AG04450 (cell line): ENCODE measurements at regions not wholly inside any gene's neighbourhood (a gene's known extent, or its start where the extent isn't known, plus 50 kb on each side); places are given as distances from the start of the nearest gene placed in this dataset.

Experiments used
- CTCF ChIA-PET: fragments of 300-600, 350-600 bp; formaldehyde crosslinking; extraction: SDS; loops from one replicate; lab custom pipeline; 2022; ENCODE audit warnings: antibody characterized with exemption, inconsistent platforms; lab: Charles Lee
- POLR2A ChIA-PET: fragments of 350-600 bp; formaldehyde crosslinking; extraction: SDS; loops from one replicate; lab custom pipeline; 2021; ENCODE audit warnings: antibody characterized with exemption, inconsistent platforms; lab: Yijun Ruan, JAX
- DNase-seq: peaks from one replicate; pipeline ENCODE4 v3.0.0-alpha.2; 2011; ENCODE audit warnings: low read depth, low spot score
- H3K27ac ChIP-seq: one replicate; pipeline ENCODE4 v1.5.1; 2012; ENCODE audit warnings: low read depth, low read length, control low read depth
- H3K27me3 ChIP-seq: one replicate; pipeline ENCODE4 v1.6.0; 2012; ENCODE audit warnings: low read length; ENCODE audit not compliant: control insufficient read depth, insufficient read depth
- H3K4me3 ChIP-seq: 2 replicates; pipeline ENCODE4 v1.5.1; 2011; ENCODE audit warnings: mild to moderate bottlenecking, low read depth, low read length, control low read depth
- H3K9me3 ChIP-seq: 2 replicates; pipeline ENCODE4 v1.5.1; 2012; ENCODE audit warnings: low read length; ENCODE audit not compliant: control insufficient read depth, insufficient read depth
- TF ChIP-seq, protein P1 (sequence below): IDR thresholded peaks from 2 replicates; pipeline ENCODE4 v1.5.1; 2011; ENCODE audit warnings: low read depth, low read length, control low read depth, inconsistent platforms

DNA sequence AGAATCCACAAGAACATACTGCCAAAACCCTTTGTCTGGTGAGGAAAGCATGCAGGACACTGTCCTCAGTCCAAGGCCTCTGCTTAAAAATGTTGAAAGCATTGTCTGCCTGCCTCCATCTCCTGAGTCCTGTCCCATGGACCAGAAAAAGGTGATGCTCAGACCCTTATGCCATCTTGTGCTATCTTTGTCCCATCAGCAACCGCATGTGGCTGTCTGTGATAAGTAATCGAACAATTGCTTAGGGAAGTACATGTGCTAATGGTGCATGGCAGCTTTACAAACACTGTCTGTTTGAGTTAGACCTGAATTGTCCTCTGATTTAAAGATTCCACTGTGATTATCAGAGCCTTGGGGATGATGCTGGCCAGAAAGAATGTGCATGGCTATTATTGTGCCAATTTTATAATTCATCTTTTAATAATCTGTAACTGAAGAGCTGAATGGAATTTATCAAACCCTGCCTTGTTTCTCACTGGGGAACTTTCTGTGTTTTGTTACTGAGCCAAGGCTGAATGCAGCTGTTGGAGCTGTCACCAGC lies 177.5 kb downstream of the DACT1 start:
- ChIA-PET POLR2A (no interaction called here), CTCF (interaction anchor here (0.9 kb wide), 1 partner anchor 12 kb away, joined by 4 read pairs; no protein-coding TSS in a partner anchor)
- TF ChIP-seq, protein P1, sequence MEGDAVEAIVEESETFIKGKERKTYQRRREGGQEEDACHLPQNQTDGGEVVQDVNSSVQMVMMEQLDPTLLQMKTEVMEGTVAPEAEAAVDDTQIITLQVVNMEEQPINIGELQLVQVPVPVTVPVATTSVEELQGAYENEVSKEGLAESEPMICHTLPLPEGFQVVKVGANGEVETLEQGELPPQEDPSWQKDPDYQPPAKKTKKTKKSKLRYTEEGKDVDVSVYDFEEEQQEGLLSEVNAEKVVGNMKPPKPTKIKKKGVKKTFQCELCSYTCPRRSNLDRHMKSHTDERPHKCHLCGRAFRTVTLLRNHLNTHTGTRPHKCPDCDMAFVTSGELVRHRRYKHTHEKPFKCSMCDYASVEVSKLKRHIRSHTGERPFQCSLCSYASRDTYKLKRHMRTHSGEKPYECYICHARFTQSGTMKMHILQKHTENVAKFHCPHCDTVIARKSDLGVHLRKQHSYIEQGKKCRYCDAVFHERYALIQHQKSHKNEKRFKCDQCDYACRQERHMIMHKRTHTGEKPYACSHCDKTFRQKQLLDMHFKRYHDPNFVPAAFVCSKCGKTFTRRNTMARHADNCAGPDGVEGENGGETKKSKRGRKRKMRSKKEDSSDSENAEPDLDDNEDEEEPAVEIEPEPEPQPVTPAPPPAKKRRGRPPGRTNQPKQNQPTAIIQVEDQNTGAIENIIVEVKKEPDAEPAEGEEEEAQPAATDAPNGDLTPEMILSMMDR: no peak
- Histone ChIP-seq H3K27me3 (no peaks in the 10 kb centered on the region), H3K4me3 (no peak overlapping the region), H3K27ac (no peak overlapping the region), H3K9me3 (no peaks in the 10 kb centered on the region)
- no peak for DNase-seq

DNA sequence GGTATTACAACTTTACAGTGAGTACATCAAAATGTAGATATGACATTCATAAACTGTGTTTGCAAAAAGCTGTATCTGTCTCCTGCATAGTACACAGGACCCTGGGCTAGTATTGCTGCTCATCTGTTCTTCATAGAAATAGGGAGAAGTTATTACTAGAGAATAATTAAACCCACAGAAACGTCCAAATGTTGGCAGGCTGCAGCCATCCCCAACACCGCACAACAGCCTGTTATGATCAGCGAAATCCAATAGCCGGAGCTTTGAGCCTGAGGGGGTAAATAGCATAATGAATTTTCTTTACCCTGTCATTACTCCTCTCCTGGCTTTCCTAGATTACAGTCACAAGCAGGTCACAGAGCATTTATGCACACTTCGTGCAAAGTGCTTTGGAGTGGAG lies 178.0 kb downstream of the DACT1 start:
- ChIA-PET CTCF (interaction anchor here (0.9 kb wide), 1 partner anchor 11 kb away, joined by 4 read pairs; no protein-coding TSS in a partner anchor), POLR2A (no interaction called here)
- no peaks in the 10 kb centered on the region for H3K9me3 ChIP-seq
- DNase-seq: no peak
- H3K4me3 ChIP-seq: no peak overlapping the region
- TF ChIP-seq, protein P1: no peak
- H3K27ac ChIP-seq: no peak overlapping the region
- no peaks in the 10 kb centered on the region for H3K27me3 ChIP-seq

DNA sequence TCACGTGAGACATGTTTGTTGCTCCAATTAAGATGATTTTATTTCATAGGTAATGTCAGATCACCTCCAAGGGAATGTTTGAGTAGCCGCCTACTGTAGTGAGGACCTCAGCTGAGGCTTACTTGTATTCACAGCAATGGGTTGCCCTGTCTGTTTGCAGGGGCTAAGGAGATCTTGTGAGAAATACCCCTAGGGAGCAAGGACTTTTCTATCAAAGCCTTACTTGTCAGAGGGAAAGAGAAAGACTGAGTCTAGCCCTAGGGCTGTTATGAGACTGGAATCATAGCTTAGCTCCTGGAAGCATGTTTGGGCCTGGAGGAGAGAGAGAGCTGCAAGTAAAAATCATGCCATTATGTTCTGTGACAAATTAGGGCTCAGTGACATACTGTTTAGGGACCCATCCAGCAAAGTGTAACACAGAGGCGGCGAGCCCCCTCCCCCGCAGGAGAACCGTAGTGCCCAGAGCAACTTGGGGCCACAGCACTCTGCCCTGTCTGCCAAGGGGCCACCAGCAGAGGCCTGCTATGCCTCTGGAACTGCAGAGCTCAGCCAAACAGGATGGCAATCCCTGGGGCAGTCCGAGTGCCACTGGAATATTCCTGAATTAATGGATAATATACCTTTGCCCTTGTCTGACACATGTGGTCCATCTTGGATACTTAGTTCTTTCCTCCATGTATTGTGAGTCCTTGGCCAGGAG lies 178.8 kb downstream of the DACT1 start:
- no peak for DNase-seq
- Histone ChIP-seq H3K27ac (no peak overlapping the region), H3K27me3 (no peaks in the 10 kb centered on the region), H3K4me3 (no peak overlapping the region), H3K9me3 (no peaks in the 10 kb centered on the region)
- TF ChIP-seq, protein P1: no peak
- ChIA-PET POLR2A (no interaction called here), CTCF (no interaction called here)

DNA sequence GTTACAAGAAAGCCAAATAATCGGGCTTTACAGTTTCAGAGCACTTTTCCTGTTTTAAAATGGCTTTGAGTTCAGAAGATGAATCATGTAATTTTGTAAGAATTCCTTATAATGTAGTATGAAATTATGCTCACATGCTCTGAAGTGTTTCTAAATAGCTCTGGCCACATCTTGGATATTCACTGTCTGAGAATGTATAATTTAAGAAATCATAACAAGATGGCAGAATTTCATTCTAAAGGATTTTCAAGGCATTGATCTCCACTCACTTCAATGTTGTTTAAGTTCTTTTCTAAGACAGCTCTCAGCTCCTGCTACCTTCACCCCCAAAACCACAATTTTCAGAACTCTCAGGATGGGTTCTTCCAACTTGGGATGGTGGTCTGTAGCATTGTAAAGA lies 180.1 kb downstream of the DACT1 start:
- ChIA-PET CTCF (interaction anchor here (0.6 to 0.7 kb wide), 4 partner anchors 9 to 423 kb away, joined by 3 to 4 read pairs (median 3); no protein-coding TSS in a partner anchor), POLR2A (no interaction called here)
- TF ChIP-seq, protein P1: no peak
- Histone ChIP-seq H3K9me3 (no peaks in the 10 kb centered on the region), H3K27me3 (no peaks in the 10 kb centered on the region), H3K27ac (no peak overlapping the region), H3K4me3 (no peak overlapping the region)
- DNase-seq: no peak

DNA sequence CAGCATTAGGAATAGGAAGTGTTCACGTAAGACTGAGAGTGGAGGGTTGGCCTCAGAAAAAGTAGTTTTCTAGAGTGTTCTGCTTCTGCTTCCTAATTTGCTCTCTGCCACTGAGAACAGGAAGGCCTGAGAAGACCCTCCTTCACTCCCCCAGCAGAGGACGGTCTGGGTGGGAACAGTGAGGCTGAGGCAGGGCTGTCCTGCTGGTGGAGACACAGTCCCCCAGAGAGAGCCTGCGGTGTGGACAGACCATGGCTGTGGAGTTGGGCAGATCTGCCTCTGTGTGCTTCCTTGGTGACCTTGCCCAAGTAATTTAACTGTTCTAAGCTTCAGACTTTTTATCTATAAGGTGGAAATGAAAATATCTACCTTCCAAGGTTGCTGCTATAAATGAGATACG lies 182.3 kb downstream of the DACT1 start:
- Histone ChIP-seq H3K27me3 (no peaks in the 10 kb centered on the region), H3K27ac (no peak overlapping the region), H3K4me3 (no peak overlapping the region), H3K9me3 (no peaks in the 10 kb centered on the region)
- CTCF ChIA-PET: no interaction called here
- TF ChIP-seq, protein P1: no peak
- DNase-seq: no peak
- POLR2A ChIA-PET: no interaction called here
